Psoas muscle (tissue), 7 donors: ENCODE measurements at regions not wholly inside any gene's neighbourhood (a gene's known extent, or its start where the extent isn't known, plus 50 kb on each side); places are given as distances from the start of the nearest gene placed in this dataset.

Experiments used
- ATAC-seq, 4 donors: fragments of 200-7000 bp; cut with Tn5 transposase; one replicate each; pipeline ENCODE4 v1.9.1; 2020; ENCODE audit warnings: moderate library complexity in 3 of 4, mild to moderate bottlenecking in 2 of 4
- DNase-seq, 2 donors: peaks; one replicate each; pipeline ENCODE4 v3.0.0-alpha.2; 2020
- H3K27ac ChIP-seq: fragments of 200-600 bp; one replicate; pipeline ENCODE4 v1.8.0; 2022
- H3K27me3 ChIP-seq, 3 donors: fragments of 200-600 bp in 1 of 3; one replicate each; pipeline versions ENCODE4 v1.6.1 to v1.8.0; 2013 to 2022; ENCODE audit warnings: low read length in 2 of 3, mild to moderate bottlenecking in 2 of 3, moderate library complexity in 1 of 3; ENCODE audit not compliant: insufficient read depth in 3 of 3
- H3K36me3 ChIP-seq, 2 donors: fragments of 200-600 bp in 1 of 2; one replicate each; pipeline versions ENCODE4 v1.6.1 to v1.8.0; 2013 to 2022; ENCODE audit warnings: low read depth in 1 of 2, mild to moderate bottlenecking in 1 of 2, moderate library complexity in 1 of 2; ENCODE audit not compliant: insufficient read depth in 1 of 2
- H3K4me1 ChIP-seq: fragments of 200-600 bp; one replicate; pipeline ENCODE4 v1.8.0; 2022
- H3K4me3 ChIP-seq: fragments of 200-600 bp; one replicate; pipeline ENCODE4 v1.8.0; 2022; ENCODE audit warnings: mild to moderate bottlenecking
- H3K9me3 ChIP-seq: fragments of 200-600 bp; one replicate; pipeline ENCODE4 v1.8.0; 2022
- CTCF ChIP-seq: fragments of 200-600 bp; IDR thresholded peaks from one replicate; pipeline ENCODE4 v1.8.0; 2022; ENCODE audit warnings: antibody characterized with exemption
- WGBS, 3 donors: extraction: QIAGEN DNeasy Blood & Tissue Kit; methylation state at CpG; one replicate each; pipeline versions ENCODE4 v1.1.6 to v1.1.7; 2013; 5-methylcytosine and 5-hydroxymethylcytosine counted together
- intact Hi-C, 2 donors: fragments of 100-400 bp; cut with DNase I; formaldehyde crosslinking; loops; one replicate each; pipeline versions ENCODE4 v1.11.0 to v1.14.2; 2022
- donor health status: healthy with polysubstance abuse.
- donor health status: DM: no; HTN: no; CAD: no; lungs with moderate emphysema.
- donor health status: Bipolar disorder and iron deficiency.
- donor health status: healthy.
- donor health status: DM: yes; HTN: yes; CAD: no.
- donor health status: DM: no; HTN: no; CAD: no.
- donor health status: DM: yes; HTN: yes; CAD: no.

DNA sequence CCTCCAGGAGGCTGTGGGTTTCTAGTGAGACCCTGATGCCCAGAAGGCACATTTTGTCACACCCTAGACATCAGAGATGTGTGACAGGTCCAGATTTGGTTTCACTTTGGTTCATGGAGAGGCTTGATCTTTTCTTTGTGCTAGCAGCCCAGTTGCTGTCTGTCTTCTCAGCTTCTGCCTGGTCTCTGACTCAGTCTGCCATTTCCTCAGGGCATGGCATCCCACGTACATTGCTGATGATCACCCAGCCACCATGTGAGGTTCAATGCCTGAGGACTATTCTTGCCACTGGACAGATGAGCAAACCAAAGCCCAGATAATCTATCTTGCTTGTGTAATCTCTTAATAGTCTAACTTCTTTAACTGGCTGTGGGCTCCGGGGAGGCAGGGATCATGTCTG is 144.9 kb upstream of the MRPS22 start:
- Histone ChIP-seq H3K27me3 (no peaks in the 10 kb centered on the region), H3K36me3 (no peaks in the 10 kb centered on the region), H3K27ac (no peak overlapping the region), H3K4me3 (no peak overlapping the region), H3K4me1 (no peaks in the 10 kb centered on the region), H3K9me3 (no peaks in the 10 kb centered on the region)
- intact Hi-C loops = no loop called here
- no peak for DNase-seq
- no peak for TF ChIP-seq CTCF
- ATAC-seq = no peak
- 71 to 84% (median 84%) methylated on average over 2 of the region's 2 CpGs for WGBS, 3 donors

- Histone ChIP-seq H3K4me3 (no peak overlapping the region), H3K36me3 (no peaks in the 10 kb centered on the region), H3K27ac (no peak overlapping the region), H3K4me1 (no peaks in the 10 kb centered on the region), H3K9me3 (no peaks in the 10 kb centered on the region), H3K27me3 (no peaks in the 10 kb centered on the region)
- DNase-seq (no peak), ATAC-seq (no peak)
- TF ChIP-seq CTCF = no peak
- WGBS, 3 donors = 30 to 34% (median 34%) methylated on average over 3 of the region's 3 CpGs
- intact Hi-C loops = no loop called here
Observed at GRCh38 chr3:139199421-139200010, 144.3 kb upstream of the MRPS22 start.

GRCh38 chr3:139201446-139202225 is 142.2 kb upstream of the MRPS22 start:
- Histone ChIP-seq H3K27ac (no peak overlapping the region), H3K4me1 (no peaks in the 10 kb centered on the region), H3K27me3 (no peaks in the 10 kb centered on the region), H3K9me3 (no peaks in the 10 kb centered on the region), H3K4me3 (no peak overlapping the region), H3K36me3 (no peaks in the 10 kb centered on the region)
- DNase-seq = no peak
- intact Hi-C loops = no loop called here
- WGBS, 3 donors = 87 to 89% (median 87%) methylated on average over 7 of the region's 7 CpGs
- TF ChIP-seq CTCF = no peak
- ATAC-seq = no peak

DNA sequence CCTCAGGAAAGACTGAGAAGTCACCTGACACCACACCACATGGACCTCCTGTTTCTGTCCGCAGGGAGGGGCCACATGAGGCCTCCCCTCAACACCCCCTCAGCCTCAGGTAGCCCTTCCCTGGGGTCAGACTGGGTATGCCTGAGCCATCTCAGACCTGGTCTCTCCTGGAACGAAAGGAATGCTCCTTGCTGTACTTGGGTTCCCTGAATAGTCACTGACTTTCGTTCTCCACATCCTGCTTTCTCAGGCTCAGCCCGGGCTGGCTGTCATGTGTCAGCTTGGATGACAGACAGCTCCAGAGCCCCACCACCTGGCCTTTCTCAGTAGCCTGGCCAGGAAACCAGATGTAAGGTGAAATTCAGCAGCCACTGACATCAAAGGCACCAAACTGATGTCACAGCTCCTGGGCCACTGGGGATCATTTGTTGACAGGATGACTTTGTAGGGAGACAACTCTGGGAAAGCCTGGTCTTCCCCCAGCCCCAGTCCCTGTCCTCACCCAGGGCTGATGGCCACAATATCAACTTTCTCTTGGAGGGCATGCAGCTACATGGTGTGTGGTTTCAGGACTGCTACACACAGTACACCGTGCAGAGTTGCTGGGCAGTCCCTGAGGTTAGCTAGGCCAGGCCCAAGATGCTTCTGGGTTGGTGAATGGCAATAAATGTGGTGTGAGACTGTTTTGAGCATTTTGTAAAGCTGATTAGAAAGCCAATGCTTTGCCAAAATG is 141.4 kb upstream of the MRPS22 start:
- Histone ChIP-seq H3K4me1 (no peaks in the 10 kb centered on the region), H3K4me3 (no peak overlapping the region), H3K9me3 (no peaks in the 10 kb centered on the region), H3K36me3 (no peaks in the 10 kb centered on the region), H3K27ac (no peak overlapping the region), H3K27me3 (no peaks in the 10 kb centered on the region)
- ATAC-seq (peak; percentile 34 to 85 (median 56)), DNase-seq (no peak)
- intact Hi-C loops = no loop called here
- 23 to 34% (median 31%) methylated on average over 5 of the region's 5 CpGs for WGBS, 3 donors
- no peak for TF ChIP-seq CTCF
